DND-41 (cell line): ENCODE measurements at regions not wholly inside any gene's neighbourhood (a gene's known extent, or its start where the extent isn't known, plus 50 kb on each side); places are given as distances from the start of the nearest gene placed in this dataset.

Source experiments
- ATAC-seq: fragments of 200-7000 bp; cut with Tn5 transposase; 3 replicates; pipeline ENCODE4 v1.9.1; 2021; ENCODE audit warnings: low read depth; ENCODE audit not compliant: insufficient read depth
- DNase-seq: peaks from one replicate; pipeline ENCODE4 v3.0.0-alpha.2; 2020
- H2AFZ ChIP-seq: 2 replicates; pipeline ENCODE4 v1.6.0; 2012; ENCODE audit warnings: low read depth, low read length
- H3K27ac ChIP-seq: 2 replicates; pipeline ENCODE4 v1.5.1; 2012; ENCODE audit warnings: low read length, inconsistent platforms
- H3K27me3 ChIP-seq: fragments of 200-600 bp; sonication (generic); 2 replicates; pipeline ENCODE4 v1.6.0; 2012; ENCODE audit warnings: low read length, mild to moderate bottlenecking, inconsistent platforms; ENCODE audit not compliant: insufficient read depth, poor library complexity
- H3K36me3 ChIP-seq: 2 replicates; pipeline ENCODE4 v1.5.1; 2012; ENCODE audit warnings: low read length, inconsistent platforms; ENCODE audit not compliant: insufficient read depth
- H3K4me1 ChIP-seq: 2 replicates; pipeline ENCODE4 v1.5.1; 2012; ENCODE audit warnings: mild to moderate bottlenecking, low read length; ENCODE audit not compliant: insufficient read depth
- H3K4me2 ChIP-seq: 2 replicates; pipeline ENCODE4 v1.6.0; 2012; ENCODE audit warnings: mild to moderate bottlenecking, moderate library complexity, low read length, inconsistent platforms; ENCODE audit not compliant: insufficient read depth
- H3K4me3 ChIP-seq, 2 experiments: fragments of 200-600 bp in 1 of 2; shearing (Covaris generic) in 1 of 2; 2 replicates each; pipeline ENCODE4 v1.5.1; 2012 to 2016; ENCODE audit warnings: inconsistent platforms in 2 of 2, low read length in 2 of 2, mild to moderate bottlenecking in 2 of 2, low read depth in 1 of 2, moderate library complexity in 1 of 2
- H3K79me2 ChIP-seq: 2 replicates; pipeline ENCODE4 v1.6.0; 2012; ENCODE audit warnings: low read length, inconsistent platforms; ENCODE audit not compliant: insufficient read depth
- H3K9ac ChIP-seq: 2 replicates; pipeline ENCODE4 v1.6.0; 2012; ENCODE audit warnings: low read depth, mild to moderate bottlenecking, inconsistent platforms, low read length, moderate library complexity
- H3K9me3 ChIP-seq: 2 replicates; pipeline ENCODE4 v1.5.1; 2012; ENCODE audit warnings: low read length, moderate library complexity, mild to moderate bottlenecking, inconsistent platforms; ENCODE audit not compliant: insufficient read depth, severe bottlenecking
- H4K20me1 ChIP-seq: 2 replicates; pipeline ENCODE4 v1.6.0; 2012; ENCODE audit warnings: low read length; ENCODE audit not compliant: insufficient read depth
- EZH2 ChIP-seq: IDR thresholded peaks from 3 replicates; pipeline ENCODE4 v1.6.1; 2012; ENCODE audit warnings: borderline replicate concordance, low read depth, mild to moderate bottlenecking, moderate library complexity, low read length, inconsistent platforms; ENCODE audit not compliant: severe bottlenecking
- TF ChIP-seq, protein P1 (sequence below): IDR thresholded peaks from 2 replicates; pipeline ENCODE4 v1.5.1; 2012; ENCODE audit warnings: borderline replicate concordance, low read length, moderate library complexity, mild to moderate bottlenecking; ENCODE audit not compliant: poor library complexity, severe bottlenecking; ENCODE audit errors: extremely low read depth

DNA sequence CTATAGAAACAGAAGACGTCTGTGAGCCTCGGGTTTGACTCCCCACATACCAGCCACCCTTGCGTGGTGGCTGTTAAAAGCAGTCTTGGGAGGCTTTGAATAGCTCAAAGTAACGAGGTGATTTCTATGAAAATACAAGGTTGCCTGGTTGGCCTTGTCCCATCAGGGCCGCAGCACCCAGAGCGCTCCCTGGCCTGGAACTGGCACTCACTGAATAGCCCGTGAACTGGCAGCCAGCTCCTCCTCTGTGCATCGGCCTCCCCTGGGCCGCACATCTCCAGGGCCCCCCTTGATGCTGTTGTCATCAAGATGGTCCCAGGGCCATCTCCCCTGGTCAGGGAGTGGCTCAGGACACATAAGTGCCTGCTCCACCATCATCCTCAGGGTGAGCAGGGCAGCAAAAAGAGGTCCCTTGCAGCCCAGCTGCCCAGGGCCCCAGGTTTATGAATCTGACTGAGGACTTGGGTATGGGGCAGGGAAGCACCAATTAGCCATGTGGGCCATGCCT is 144.6 kb upstream of the PPP1R26 start:
- Histone ChIP-seq H3K9ac (no peak overlapping the region), H2AFZ (no peak overlapping the region), H3K27ac (no peak overlapping the region), H3K79me2 (no peaks in the 10 kb centered on the region), H3K4me1 (no peaks in the 10 kb centered on the region), H3K27me3 (no peaks in the 10 kb centered on the region), H3K9me3 (no peaks in the 10 kb centered on the region), H3K4me3 (no peak overlapping the region), H3K36me3 (no peaks in the 10 kb centered on the region), H3K4me2 (no peak overlapping the region), H4K20me1 (no peaks in the 10 kb centered on the region)
- TF ChIP-seq EZH2: no peak
- TF ChIP-seq, protein P1, sequence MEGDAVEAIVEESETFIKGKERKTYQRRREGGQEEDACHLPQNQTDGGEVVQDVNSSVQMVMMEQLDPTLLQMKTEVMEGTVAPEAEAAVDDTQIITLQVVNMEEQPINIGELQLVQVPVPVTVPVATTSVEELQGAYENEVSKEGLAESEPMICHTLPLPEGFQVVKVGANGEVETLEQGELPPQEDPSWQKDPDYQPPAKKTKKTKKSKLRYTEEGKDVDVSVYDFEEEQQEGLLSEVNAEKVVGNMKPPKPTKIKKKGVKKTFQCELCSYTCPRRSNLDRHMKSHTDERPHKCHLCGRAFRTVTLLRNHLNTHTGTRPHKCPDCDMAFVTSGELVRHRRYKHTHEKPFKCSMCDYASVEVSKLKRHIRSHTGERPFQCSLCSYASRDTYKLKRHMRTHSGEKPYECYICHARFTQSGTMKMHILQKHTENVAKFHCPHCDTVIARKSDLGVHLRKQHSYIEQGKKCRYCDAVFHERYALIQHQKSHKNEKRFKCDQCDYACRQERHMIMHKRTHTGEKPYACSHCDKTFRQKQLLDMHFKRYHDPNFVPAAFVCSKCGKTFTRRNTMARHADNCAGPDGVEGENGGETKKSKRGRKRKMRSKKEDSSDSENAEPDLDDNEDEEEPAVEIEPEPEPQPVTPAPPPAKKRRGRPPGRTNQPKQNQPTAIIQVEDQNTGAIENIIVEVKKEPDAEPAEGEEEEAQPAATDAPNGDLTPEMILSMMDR: no peak
- ATAC-seq (no peak), DNase-seq (no peak)

DNA sequence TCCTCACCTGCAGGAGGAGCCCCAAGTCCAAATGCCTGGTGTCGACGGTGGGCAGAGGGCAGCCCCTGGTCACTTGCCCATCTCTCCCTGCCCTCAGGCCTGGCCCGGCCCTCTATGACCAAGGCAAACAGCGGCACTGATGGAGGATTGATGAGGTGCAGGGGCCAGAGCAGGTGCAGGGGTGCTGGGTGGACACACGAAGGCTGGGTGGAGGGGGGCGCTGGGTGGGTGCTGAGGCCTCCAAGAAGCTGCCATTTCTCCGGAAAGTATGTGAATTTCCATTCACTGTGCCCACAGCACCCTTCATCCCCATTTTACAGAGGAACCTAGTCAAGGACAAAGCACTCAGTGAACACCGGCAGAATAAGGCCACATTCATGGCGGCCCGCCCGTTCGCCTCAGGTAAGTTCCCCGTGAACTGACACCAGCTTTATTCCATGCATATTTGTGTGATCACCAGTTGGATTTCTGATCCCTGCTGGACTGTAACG is 143.8 kb upstream of the PPP1R26 start:
- H3K4me1 ChIP-seq: no peaks in the 10 kb centered on the region
- no peaks in the 10 kb centered on the region for H4K20me1 ChIP-seq
- DNase-seq: no peak
- no peak overlapping the region for H3K4me2 ChIP-seq
- H3K4me3 ChIP-seq: no peak overlapping the region
- TF ChIP-seq EZH2: no peak
- TF ChIP-seq, protein P1: no peak
- no peaks in the 10 kb centered on the region for H3K9me3 ChIP-seq
- no peak overlapping the region for H2AFZ ChIP-seq
- no peak for ATAC-seq
- no peak overlapping the region for H3K9ac ChIP-seq
- no peak overlapping the region for H3K27ac ChIP-seq
- H3K27me3 ChIP-seq: no peaks in the 10 kb centered on the region
- no peaks in the 10 kb centered on the region for H3K79me2 ChIP-seq
- no peaks in the 10 kb centered on the region for H3K36me3 ChIP-seq

DNA sequence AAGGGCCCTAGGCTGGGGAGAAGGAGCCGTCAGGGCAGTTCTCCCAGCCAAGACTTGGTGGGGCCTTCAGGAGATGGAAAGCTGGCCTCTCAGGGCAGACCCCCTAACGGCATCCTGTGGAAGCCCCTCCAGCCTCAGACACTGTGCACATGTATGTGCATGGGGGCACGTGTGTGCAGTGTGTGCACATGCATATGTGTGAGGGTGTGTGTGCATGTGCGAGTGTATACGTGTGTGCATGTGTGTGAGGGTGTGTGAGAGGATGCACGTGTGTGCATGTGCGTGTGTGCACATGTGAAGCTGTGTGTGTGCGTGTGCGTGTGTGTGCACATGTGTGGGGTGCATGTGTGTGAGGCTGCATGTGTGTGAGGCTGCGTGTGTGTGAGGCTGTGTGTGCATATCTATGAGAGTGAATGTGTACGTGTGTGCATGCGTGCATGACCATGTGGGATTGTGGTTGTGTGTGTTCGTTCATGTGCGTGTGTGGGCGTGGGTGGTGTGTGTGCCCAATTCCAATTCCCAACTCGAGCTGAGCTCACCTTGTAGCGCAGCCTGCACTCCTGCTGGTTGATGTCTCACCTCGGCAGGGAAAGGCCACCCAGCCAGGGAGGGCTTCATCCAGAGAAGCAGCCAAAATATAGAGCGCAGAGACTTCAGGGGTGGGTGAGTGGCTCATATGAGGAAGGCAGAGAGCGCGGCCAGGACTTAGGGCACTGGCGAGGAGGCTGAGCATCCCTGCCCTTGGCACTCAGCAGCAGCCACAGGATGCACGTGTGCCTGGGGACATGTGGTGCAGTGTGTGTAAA is 142.7 kb upstream of the PPP1R26 start:
- DNase-seq: no peak
- H3K4me3 ChIP-seq: no peak overlapping the region
- H3K27ac ChIP-seq: no peak overlapping the region
- no peaks in the 10 kb centered on the region for H3K9me3 ChIP-seq
- TF ChIP-seq EZH2: no peak
- TF ChIP-seq, protein P1: no peak
- H2AFZ ChIP-seq: no peak overlapping the region
- no peaks in the 10 kb centered on the region for H3K4me1 ChIP-seq
- ATAC-seq: no peak
- no peaks in the 10 kb centered on the region for H3K79me2 ChIP-seq
- no peaks in the 10 kb centered on the region for H4K20me1 ChIP-seq
- no peak overlapping the region for H3K9ac ChIP-seq
- H3K36me3 ChIP-seq: no peaks in the 10 kb centered on the region
- H3K27me3 ChIP-seq: no peaks in the 10 kb centered on the region
- no peak overlapping the region for H3K4me2 ChIP-seq
